Stimulated activated CD4-positive, alpha-beta T cell treated with anti-CD3 and anti-CD28 coated beads, TNF-alpha, amount 100 ng/mL, for 1 hour (primary cell): ENCODE measurements at regions not wholly inside any gene's neighbourhood (a gene's known extent, or its start where the extent isn't known, plus 50 kb on each side); places are given as distances from the start of the nearest gene placed in this dataset.
"Not testable (repeated sequence)": the region's sequence is repeated elsewhere in the genome, so short reads cannot be mapped to it uniquely, and the experiment has no call there.

Experiments used
- DNase-seq, 3 donors: peaks; one replicate each; pipeline ENCODE4 v3.0.0-alpha.2; 2020; ENCODE audit warnings: low read depth in 3 of 3, low spot score in 1 of 3

- DNase-seq: no peak
Observed at GRCh38 chr1:194117582-194117981, 931.2 kb upstream of the B3GALT2 start.

GRCh38 chr1:194114288-194114687 is 927.9 kb upstream of the B3GALT2 start:
- no peak for DNase-seq

GRCh38 chr1:194105381-194105780 is 919.0 kb upstream of the B3GALT2 start:
- no peak for DNase-seq

DNA sequence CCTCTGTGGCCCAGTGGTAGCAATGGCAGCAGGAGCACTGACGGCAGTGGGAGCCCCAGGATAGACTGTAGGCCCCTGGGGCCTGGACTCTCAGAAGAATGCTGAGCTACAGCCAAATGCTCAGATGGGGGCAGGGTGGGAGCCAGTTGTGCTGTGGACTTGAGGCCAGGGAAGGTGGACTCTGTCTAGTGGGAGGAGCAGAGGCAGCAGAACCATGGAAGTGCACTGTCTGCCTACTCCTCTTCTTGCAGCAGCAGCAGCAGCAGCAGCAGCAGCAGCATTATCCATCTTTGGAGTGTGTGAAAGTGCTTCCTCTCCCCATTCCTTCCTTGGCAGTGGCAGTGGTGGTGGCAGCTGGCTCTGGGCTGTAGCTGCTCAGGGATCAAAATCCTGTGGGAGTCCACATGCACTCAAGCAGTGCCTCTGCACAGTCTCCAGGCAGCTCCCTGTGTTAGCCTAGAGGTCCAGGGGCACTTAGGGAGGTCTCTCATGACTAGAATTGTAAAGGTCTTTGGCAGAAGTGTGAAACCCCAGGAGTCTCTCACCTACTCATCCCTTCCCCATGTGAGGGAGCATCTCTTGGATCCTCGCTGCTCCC is 917.9 kb upstream of the B3GALT2 start:
- DNase-seq: no peak

GRCh38 chr1:194103516-194104246 is 917.3 kb upstream of the B3GALT2 start:
- DNase-seq: no peak

DNA sequence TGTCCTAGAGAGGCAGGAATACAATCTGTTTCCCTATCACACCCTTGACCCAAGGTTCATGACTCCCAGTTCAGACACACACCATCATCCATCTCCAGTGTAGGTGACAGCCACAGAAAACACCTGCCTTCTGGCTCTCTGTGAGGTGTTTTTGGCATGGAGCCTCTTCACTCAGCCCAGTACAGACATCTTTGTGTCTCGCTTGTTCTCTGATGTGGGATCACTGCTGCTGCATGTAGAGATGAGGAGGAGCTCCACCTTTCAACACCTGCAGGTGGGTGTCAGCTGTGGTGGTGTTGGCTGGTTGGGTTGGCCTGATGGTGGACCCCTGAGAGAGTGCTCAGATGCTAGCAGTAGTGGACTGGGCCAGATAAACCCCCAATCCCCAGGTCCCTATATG is 916.7 kb upstream of the B3GALT2 start:
- DNase-seq: no peak

DNA sequence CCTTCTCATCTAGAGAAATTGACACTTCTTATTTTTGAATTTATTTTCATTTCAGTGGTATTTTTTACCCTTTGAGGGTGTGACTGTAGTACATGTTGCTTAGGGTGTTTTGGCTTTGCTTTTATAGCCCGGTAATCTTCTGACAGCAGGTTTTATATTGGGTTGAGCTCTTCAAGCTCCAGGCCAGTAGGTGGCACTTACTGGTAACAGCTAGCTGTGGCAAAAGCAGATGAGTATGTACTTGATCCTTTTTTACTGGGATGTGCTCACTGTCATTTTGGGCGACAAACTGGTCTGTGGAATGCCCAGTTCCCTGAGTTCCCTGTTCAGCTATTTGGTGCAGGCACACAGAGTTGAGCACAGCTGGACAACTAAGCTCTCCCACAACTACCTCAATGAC is 916.2 kb upstream of the B3GALT2 start:
- DNase-seq: no peak

- DNase-seq: no peak
Observed at GRCh38 chr1:194084755-194085154, 898.3 kb upstream of the B3GALT2 start.

- no peak for DNase-seq
Observed at GRCh38 chr1:194081444-194081843, 895.0 kb upstream of the B3GALT2 start.

GRCh38 chr1:194080826-194081225 is 894.4 kb upstream of the B3GALT2 start:
- no peak for DNase-seq

DNA sequence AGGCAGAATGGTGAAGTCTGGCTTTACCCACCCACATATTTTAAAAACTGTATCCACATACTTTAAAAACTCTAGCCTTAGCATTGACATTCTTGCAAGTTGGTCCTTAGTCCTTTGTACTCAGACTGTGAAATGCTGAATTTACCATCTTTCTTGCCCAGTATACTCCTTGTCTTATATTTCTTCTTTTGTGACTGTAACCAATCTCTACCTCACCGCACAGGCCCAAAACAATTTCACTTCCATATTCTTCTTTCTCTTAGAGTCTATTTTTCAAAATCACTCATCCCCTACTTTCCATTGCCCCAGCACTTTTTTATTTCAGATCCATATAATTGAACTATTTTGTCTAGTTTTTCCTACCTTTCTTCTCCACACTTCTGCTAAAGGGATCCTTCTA is 892.4 kb upstream of the B3GALT2 start:
- no peak for DNase-seq

DNA sequence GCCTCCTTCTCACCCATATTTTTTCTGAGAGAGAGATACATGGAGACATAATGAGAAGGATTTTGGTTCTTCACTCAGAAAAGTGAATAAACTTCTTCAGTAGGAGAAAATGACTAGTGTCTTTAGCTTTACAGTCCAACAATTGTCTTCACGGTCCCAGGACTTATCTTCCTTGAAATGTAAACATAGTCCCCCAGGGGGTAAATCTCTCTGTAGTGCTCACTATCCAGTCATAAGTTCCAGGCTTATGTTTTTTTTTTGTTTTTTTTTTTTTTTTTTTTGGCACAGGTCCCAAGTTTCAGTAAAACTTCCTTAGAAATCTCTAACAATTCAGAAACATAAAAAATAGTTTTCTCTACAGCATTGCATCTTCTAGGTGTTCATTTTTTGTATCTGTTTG is 890.2 kb upstream of the B3GALT2 start:
- DNase-seq: no peak

- DNase-seq: no peak
Observed at GRCh38 chr1:194073833-194074232, 887.4 kb upstream of the B3GALT2 start.

- no peak for DNase-seq
Observed at GRCh38 chr1:194071205-194071604, 884.8 kb upstream of the B3GALT2 start.

GRCh38 chr1:194069831-194070218 is 883.4 kb upstream of the B3GALT2 start:
- DNase-seq: no peak

DNA sequence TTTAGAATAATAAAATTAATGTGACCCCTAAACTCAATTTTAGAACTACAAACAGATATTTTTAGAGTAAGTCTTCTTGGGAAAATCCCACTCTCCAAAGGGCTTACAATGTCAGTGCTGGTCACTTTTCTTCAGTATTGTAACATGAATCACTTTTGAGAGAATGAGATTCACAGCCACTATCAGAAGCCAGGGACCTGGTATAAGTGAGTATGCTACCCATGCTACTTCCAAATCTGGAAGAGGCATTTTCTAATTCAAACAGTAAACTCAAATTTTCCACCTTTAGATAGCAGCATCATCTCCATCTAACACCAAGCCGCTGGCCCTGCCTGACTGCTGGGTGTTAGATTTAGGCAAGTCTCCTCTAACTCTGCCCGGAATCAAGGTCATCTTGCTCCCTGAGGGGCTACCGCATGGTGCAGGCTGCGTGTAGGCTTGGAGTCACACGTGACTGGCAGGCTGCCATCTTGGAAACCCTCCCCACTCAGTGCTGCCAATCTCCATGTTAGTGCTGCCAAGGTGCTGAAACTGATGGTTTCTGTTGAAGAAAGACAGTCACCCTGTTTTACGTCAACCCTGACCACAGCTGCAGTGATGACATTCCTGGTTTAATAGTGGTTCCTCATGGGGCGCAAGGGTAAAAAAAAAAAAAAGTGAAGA is 882.9 kb upstream of the B3GALT2 start:
- no peak for DNase-seq

DNA sequence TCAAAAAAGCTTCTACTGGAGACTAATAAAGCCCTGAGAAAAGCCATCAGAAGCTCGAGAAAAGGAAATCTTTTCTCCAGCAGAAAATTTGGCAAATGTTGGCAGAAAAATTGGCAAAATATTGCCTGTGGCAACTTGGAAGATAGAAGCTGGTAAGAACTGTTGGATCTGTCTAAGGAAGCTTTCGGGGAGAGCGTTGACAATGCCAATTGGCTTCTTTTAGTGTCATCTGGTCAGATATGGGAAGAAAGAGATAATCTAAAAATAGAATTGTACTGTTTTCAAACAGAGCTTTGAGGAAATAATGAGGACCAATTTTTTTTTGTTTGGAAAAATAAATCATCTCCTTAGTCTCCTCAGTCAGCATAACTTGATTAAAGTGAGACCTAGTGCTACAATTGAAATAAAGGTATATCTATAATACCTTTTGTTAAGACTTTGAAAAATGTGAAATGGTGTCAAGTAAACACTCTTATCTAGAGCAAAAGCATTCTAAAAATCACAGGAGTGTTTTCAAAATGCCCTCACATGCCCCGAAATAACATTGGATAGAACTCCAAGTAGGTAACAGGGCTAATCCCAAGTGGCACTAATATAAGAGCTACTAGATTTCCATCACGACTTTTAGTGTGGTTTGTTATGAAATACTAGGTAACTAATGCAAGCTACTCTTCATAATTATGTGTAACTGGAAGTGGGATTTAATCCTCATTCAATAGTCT is 882.2 kb upstream of the B3GALT2 start:
- DNase-seq: no peak

DNA sequence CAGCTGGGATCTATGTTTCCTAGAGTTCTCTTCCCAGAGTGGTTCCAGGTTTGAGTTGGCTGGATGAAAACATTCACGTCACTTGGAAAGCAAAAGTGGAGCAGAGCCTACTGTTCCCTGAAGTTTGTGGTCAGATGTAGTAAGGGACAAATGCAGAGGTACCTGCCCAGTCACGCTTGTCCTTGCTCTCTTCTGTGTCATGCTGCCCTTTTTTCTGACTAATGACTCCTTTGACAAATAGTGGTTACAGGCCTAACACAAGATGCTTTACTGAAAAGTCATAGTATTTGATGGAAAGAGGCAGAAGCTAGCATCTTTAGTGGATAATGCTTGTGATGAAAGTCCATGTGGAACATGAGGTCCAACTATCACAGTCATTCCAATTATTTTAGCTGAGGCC is 881.4 kb upstream of the B3GALT2 start:
- DNase-seq: no peak

- no peak for DNase-seq
Observed at GRCh38 chr1:194062962-194063361, 876.5 kb upstream of the B3GALT2 start.

GRCh38 chr1:194062526-194062925 is 876.1 kb upstream of the B3GALT2 start:
- no peak for DNase-seq

DNA sequence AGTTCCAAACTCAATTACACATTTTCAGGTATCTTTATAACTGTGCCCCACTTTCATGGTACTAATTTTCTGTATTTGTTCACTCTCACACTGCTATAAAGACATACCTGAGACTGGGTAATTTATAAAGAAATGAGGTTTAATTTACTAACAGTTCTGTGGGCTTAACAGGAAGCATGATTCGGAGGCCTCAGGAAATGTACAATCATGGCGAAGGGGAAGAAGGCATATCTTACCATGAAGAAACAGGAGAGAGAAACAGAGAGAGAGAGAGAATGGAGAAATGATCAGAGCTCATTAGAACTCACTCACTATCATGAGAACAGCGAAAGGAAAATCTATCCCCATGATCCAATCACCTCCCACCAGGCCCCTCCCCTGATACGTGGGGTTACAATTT is 874.1 kb upstream of the B3GALT2 start:
- no peak for DNase-seq

- not testable (repeated sequence) for DNase-seq
Observed at GRCh38 chr1:194058268-194058667, 871.9 kb upstream of the B3GALT2 start.
